Left lung (tissue), 4 donors: ENCODE measurements at regions not wholly inside any gene's neighbourhood (a gene's known extent, or its start where the extent isn't known, plus 50 kb on each side); places are given as distances from the start of the nearest gene placed in this dataset.

ENCODE experiments used
- ATAC-seq: fragments of 200-7000 bp; cut with Tn5 transposase; one replicate; pipeline ENCODE4 v1.9.1; 2020; ENCODE audit warnings: moderate library complexity
- DNase-seq, 4 donors: peaks; one replicate each; pipeline ENCODE4 v3.0.0-alpha.2; 2013 to 2020
- H3K27ac ChIP-seq, 2 donors: fragments of 200-600 bp; sonication (generic) in 1 of 2; one replicate each; pipeline versions ENCODE4 v1.5.0 to v1.8.0; 2020 to 2021
- H3K27me3 ChIP-seq, 2 donors: fragments of 200-600 bp; sonication (generic) in 1 of 2; one replicate each; pipeline versions ENCODE4 v1.5.0 to v1.8.0; 2020 to 2021
- H3K36me3 ChIP-seq, 2 donors: fragments of 200-600 bp; sonication (generic) in 1 of 2; one replicate each; pipeline versions ENCODE4 v1.5.0 to v1.8.0; 2020 to 2021
- H3K4me1 ChIP-seq, 2 donors: fragments of 200-600 bp; one replicate each; pipeline ENCODE4 v1.8.0; 2021
- H3K4me3 ChIP-seq, 2 donors: fragments of 200-600 bp; sonication (generic) in 1 of 2; one replicate each; pipeline versions ENCODE4 v1.5.0 to v1.8.0; 2020 to 2021; ENCODE audit warnings: mild to moderate bottlenecking in 1 of 2
- H3K9me3 ChIP-seq, 2 donors: fragments of 200-600 bp; sonication (generic) in 1 of 2; one replicate each; pipeline versions ENCODE4 v1.5.0 to v1.8.0; 2020 to 2021
- CTCF ChIP-seq, 2 donors: fragments of 200-600 bp; sonication (generic) in 1 of 2; IDR thresholded peaks; one replicate each; pipeline versions ENCODE4 v1.5.0 to v1.8.0; 2021; ENCODE audit warnings: antibody characterized with exemption in 2 of 2
- intact Hi-C, 2 donors: fragments of 100-400 bp; cut with DNase I; formaldehyde crosslinking; loops; one replicate each; pipeline versions ENCODE4 v1.11.2 to v1.14.2; 2022
- donor health status: DM: no; HTN: yes; CAD: no.
- donor health status: DM: no; HTN: no; CAD: no.

GRCh38 chr5:125365747-125366146 is 619.3 kb upstream of the ZNF608 start:
- intact Hi-C loops = no loop called here
- DNase-seq (no peak), ATAC-seq (no peak)
- H3K9me3 ChIP-seq = no peaks in the 10 kb centered on the region
- H3K27me3 ChIP-seq = no peaks in the 10 kb centered on the region
- no peaks in the 10 kb centered on the region for H3K4me1 ChIP-seq
- no peaks in the 10 kb centered on the region for H3K36me3 ChIP-seq
- no peak overlapping the region for H3K27ac ChIP-seq
- TF ChIP-seq CTCF (IDR thresholded peaks at IDR 0.05) = no peak
- H3K4me3 ChIP-seq = no peak overlapping the region

GRCh38 chr5:125367702-125368101 is 621.3 kb upstream of the ZNF608 start:
- Histone ChIP-seq H3K9me3 (no peaks in the 10 kb centered on the region), H3K36me3 (no peaks in the 10 kb centered on the region), H3K27ac (no peak overlapping the region), H3K27me3 (no peaks in the 10 kb centered on the region), H3K4me1 (no peaks in the 10 kb centered on the region), H3K4me3 (no peak overlapping the region)
- no peak for DNase-seq
- TF ChIP-seq CTCF (IDR thresholded peaks at IDR 0.05) = no peak
- no peak for ATAC-seq
- intact Hi-C loops = no loop called here

GRCh38 chr5:125370461-125371205 is 624.2 kb upstream of the ZNF608 start:
- Histone ChIP-seq H3K4me3 (no peak overlapping the region), H3K4me1 (no peaks in the 10 kb centered on the region), H3K36me3 (no peaks in the 10 kb centered on the region), H3K9me3 (no peaks in the 10 kb centered on the region), H3K27me3 (no peaks in the 10 kb centered on the region), H3K27ac (no peak overlapping the region)
- intact Hi-C loops = no loop called here
- no peak for TF ChIP-seq CTCF (IDR thresholded peaks at IDR 0.05)
- no peak for ATAC-seq
- DNase-seq = no peak

DNA sequence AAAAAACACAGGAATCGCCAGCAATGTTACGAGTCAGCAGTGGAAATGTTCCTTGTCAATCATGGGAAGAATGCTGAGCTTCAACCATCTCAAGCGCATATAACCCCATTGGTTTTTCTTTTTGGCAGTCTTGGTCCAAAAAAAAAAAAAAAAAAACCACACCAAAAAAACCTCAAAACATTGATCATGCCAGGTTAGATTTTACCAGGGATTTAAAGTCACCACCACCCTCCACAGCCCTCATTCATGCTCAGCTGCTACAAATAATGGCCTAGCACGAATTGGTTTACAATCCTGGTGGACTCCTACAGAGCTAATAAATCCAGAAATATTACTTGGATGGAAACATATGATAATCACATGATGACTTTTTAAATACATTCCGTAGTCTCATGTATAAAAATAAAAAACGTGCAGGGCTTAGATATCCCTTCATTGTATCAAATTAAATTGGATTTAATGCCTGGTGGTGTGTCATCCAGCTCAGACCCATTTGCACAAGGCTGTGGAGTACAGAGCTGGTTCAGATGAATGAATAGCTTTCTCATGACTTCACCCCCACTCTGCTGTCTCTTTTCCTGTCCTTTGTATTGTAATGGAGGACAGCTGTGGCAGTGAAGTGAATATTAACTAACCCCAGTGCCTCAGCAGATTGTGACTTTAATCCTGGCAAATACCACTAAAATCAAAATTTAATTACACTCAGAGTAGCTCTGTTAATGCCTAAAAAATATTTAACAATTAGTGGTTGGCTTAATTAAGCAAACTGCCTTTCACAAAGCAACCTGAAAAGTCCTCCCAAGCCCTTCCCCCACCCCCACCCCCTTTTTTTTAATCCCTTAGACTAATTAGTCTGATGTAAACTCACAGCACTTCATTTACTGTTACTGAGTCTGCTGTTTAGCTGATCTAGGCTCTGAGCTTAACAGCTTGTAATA is 626.5 kb upstream of the ZNF608 start:
- intact Hi-C loops = no loop called here
- no peak for TF ChIP-seq CTCF (IDR thresholded peaks at IDR 0.05)
- no peak overlapping the region for H3K27ac ChIP-seq
- H3K4me1 ChIP-seq = no peaks in the 10 kb centered on the region
- H3K27me3 ChIP-seq = no peaks in the 10 kb centered on the region
- H3K36me3 ChIP-seq = no peaks in the 10 kb centered on the region
- H3K9me3 ChIP-seq = no peaks in the 10 kb centered on the region
- no peak overlapping the region for H3K4me3 ChIP-seq
- ATAC-seq = no peak
- DNase-seq = no peak

DNA sequence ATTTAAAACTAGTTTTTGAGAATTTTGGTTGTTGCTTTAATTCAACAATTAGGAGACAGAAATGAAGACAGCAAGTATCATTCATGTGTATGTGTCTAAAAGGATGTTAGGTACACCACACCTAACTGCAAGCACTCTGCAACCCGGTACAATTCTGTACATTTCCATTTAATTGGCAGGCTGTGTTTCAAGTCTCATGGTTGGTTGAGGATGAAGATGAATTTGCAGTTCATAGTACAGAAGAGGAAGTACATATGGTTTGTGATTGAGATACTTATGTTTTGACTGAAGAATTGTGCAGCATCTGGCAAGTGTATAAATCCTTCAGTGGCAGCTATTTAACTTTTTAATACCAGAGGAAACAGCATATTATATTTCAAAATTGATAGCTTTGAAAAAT is 628.7 kb upstream of the ZNF608 start:
- intact Hi-C loops = no loop called here
- no peaks in the 10 kb centered on the region for H3K36me3 ChIP-seq
- no peak for TF ChIP-seq CTCF (IDR thresholded peaks at IDR 0.05)
- no peaks in the 10 kb centered on the region for H3K4me1 ChIP-seq
- H3K27me3 ChIP-seq = no peaks in the 10 kb centered on the region
- no peak overlapping the region for H3K4me3 ChIP-seq
- H3K27ac ChIP-seq = no peak overlapping the region
- ATAC-seq (no peak), DNase-seq (no peak)
- H3K9me3 ChIP-seq = no peaks in the 10 kb centered on the region
